ENCODE measurements at regions not wholly inside any gene's neighbourhood (a gene's known extent, or its start where the extent isn't known, plus 50 kb on each side); places are given as distances from the start of the nearest gene placed in this dataset.

DNA sequence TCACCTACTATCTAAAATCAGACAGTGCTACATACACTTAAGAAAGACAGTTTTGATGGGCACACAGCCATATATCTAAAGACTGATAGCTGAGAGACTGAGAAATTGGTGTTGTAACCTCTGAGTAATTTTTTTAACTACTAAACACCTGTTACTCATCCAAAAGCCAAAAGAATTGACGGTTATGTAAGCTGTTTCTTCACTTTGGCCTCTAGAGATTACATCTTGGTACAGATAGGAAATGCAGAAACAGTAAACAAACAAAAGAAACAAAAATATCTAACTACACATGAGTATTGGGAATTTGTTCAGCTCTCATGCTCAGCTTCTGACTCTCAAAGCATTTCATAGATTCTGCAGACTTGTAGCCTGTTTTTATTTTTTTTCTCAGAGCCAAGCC lies 152.1 kb upstream of the GAS1 start:
- BruUV-seq (replicated peaks): no TSS peak
- DNase-seq (ENCODE audit: unreplicated experiment): peak; percentile 60
- ChIA-PET CTCF (interaction anchor here (0.6 to 1.3 kb wide), 4 partner anchors 87 to 564 kb away, joined by 3 to 4 read pairs (median 3); no protein-coding TSS in a partner anchor), POLR2A (interaction anchor here (0.7 to 1.7 kb wide), 6 partner anchors 8 to 290 kb away, joined by 3 to 10 read pairs (median 3); partner anchors contain the start of gene GAS1)
- TF ChIP-seq, protein P1, sequence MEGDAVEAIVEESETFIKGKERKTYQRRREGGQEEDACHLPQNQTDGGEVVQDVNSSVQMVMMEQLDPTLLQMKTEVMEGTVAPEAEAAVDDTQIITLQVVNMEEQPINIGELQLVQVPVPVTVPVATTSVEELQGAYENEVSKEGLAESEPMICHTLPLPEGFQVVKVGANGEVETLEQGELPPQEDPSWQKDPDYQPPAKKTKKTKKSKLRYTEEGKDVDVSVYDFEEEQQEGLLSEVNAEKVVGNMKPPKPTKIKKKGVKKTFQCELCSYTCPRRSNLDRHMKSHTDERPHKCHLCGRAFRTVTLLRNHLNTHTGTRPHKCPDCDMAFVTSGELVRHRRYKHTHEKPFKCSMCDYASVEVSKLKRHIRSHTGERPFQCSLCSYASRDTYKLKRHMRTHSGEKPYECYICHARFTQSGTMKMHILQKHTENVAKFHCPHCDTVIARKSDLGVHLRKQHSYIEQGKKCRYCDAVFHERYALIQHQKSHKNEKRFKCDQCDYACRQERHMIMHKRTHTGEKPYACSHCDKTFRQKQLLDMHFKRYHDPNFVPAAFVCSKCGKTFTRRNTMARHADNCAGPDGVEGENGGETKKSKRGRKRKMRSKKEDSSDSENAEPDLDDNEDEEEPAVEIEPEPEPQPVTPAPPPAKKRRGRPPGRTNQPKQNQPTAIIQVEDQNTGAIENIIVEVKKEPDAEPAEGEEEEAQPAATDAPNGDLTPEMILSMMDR (IDR thresholded peaks at IDR 0.05; ENCODE audit: unreplicated experiment): no peak
- Mint-ChIP-seq H3K4me1 (ENCODE audit: insufficient read depth, unreplicated experiment) (peaks cover 12% of the 10 kb centered on the region), H3K36me3 (ENCODE audit: insufficient read depth, unreplicated experiment) (no peaks in the 10 kb centered on the region), H3K9me3 (ENCODE audit: unreplicated experiment) (no peaks in the 10 kb centered on the region), H3K27me3 (ENCODE audit: insufficient read depth, unreplicated experiment) (no peaks in the 10 kb centered on the region), H3K4me3 (ENCODE audit: unreplicated experiment) (no peak overlapping the region), H3K27ac (ENCODE audit: low read depth, unreplicated experiment) (no peak overlapping the region)
- intact Hi-C loops (cut with micrococcal nuclease): no loop called here

DNA sequence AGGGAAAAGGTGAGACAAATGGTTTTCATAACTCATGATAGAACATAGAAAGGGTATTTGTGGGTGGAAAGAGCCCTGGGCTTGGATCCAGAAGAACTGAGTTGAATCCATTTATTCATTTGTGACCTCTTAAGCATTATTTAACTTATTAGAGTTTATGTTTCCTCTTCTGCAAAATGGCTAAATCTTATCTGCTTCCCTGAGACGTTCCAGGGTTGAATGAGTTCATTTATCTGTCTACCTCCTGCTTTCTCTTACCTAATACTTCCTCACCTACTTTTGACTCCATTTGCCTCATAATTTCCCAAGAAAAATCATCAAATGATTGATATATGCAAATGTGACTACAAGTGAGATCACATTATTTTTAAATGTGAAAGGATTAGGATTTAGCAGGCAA lies 152.7 kb upstream of the GAS1 start:
- ChIA-PET CTCF (interaction anchor here (0.6 kb wide), 1 partner anchor 388 kb away, joined by 3 read pairs; no protein-coding TSS in a partner anchor), POLR2A (interaction anchor here (0.7 to 1.7 kb wide), 3 partner anchors 116 to 291 kb away, joined by 3 to 10 read pairs (median 5); partner anchors contain the start of gene GAS1)
- TF ChIP-seq, protein P1 (IDR thresholded peaks at IDR 0.05; ENCODE audit: unreplicated experiment): no peak
- no peak for DNase-seq (ENCODE audit: unreplicated experiment)
- Mint-ChIP-seq H3K4me3 (ENCODE audit: unreplicated experiment) (no peak overlapping the region), H3K9me3 (ENCODE audit: unreplicated experiment) (no peaks in the 10 kb centered on the region), H3K36me3 (ENCODE audit: insufficient read depth, unreplicated experiment) (no peaks in the 10 kb centered on the region), H3K4me1 (ENCODE audit: insufficient read depth, unreplicated experiment) (peaks cover 12% of the 10 kb centered on the region), H3K27me3 (ENCODE audit: insufficient read depth, unreplicated experiment) (no peaks in the 10 kb centered on the region), H3K27ac (ENCODE audit: low read depth, unreplicated experiment) (no peak overlapping the region)
- no TSS peak for BruUV-seq (replicated peaks)
- intact Hi-C loops (cut with micrococcal nuclease): no loop called here

DNA sequence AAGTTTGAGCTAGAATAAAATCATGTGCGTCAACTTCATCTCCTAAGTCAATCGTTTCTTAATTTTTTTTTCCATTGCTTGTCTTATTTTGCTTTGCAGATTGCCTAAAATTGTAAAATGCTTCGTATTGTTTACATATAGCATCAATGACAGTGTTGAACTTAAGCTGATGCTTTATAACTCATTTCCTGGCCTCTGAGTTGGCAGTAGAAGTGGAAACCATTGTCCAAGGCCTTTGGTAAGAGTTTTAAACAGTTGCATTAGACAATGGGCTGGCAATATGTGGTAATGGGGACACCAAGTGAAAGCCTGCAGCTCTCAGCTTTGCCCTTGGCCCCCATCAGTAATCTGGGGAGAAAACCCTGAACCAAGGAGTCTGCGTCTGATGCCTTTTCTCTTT lies 154.8 kb upstream of the GAS1 start:
- Mint-ChIP-seq H3K36me3 (ENCODE audit: insufficient read depth, unreplicated experiment) (no peaks in the 10 kb centered on the region), H3K4me3 (ENCODE audit: unreplicated experiment) (no peak overlapping the region), H3K9me3 (ENCODE audit: unreplicated experiment) (no peaks in the 10 kb centered on the region), H3K27ac (ENCODE audit: low read depth, unreplicated experiment) (no peak overlapping the region), H3K4me1 (ENCODE audit: insufficient read depth, unreplicated experiment) (peaks cover 20% of the 10 kb centered on the region), H3K27me3 (ENCODE audit: insufficient read depth, unreplicated experiment) (no peaks in the 10 kb centered on the region)
- POLR2A ChIA-PET: no interaction called here
- no peak for DNase-seq (ENCODE audit: unreplicated experiment)
- CTCF ChIA-PET: no interaction called here
- TF ChIP-seq, protein P1 (IDR thresholded peaks at IDR 0.05; ENCODE audit: unreplicated experiment): no peak
- BruUV-seq (replicated peaks): no TSS peak
- intact Hi-C loops (cut with micrococcal nuclease): no loop called here

DNA sequence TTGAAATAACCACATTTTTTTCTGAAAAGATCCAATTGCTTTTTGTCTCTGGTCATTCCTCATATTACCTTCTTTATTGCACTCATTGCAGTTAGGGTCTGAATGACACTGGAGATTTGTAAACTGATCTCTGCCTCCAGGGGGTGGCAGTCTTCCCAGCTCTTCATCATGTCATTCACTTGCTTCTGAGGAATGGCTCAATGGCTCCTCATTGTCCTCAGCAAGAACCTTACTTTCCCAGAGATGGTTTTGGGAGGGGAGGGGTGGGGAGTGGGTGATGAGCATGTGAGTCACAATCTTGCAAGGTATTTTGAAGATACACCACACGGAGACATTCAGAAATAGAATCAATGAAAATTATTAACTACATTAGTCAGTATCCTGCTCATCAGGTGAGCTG lies 159.8 kb upstream of the GAS1 start:
- intact Hi-C loops (cut with micrococcal nuclease): loop anchor here (2.0 to 5.0 kb wide), 2 partner anchors 160 to 218 kb away; partner anchors contain the start of gene GAS1
- ChIA-PET CTCF (interaction anchor here (0.6 to 1.4 kb wide), 2 partner anchors 218 to 686 kb away, joined by 3 to 4 read pairs; no protein-coding TSS in a partner anchor), POLR2A (interaction anchor here (1.0 to 1.7 kb wide), 3 partner anchors 8 to 159 kb away, joined by 3 to 4 read pairs (median 3); partner anchors contain the start of gene GAS1)
- no peaks in the 10 kb centered on the region for H3K36me3 Mint-ChIP-seq (ENCODE audit: insufficient read depth, unreplicated experiment)
- TF ChIP-seq, protein P1 (IDR thresholded peaks at IDR 0.05; ENCODE audit: unreplicated experiment): no peak
- H3K4me3 Mint-ChIP-seq (ENCODE audit: unreplicated experiment): no peak overlapping the region
- peaks cover 7% of the 10 kb centered on the region for H3K9me3 Mint-ChIP-seq (ENCODE audit: unreplicated experiment)
- no peaks in the 10 kb centered on the region for H3K27me3 Mint-ChIP-seq (ENCODE audit: insufficient read depth, unreplicated experiment)
- BruUV-seq (replicated peaks): no TSS peak
- H3K27ac Mint-ChIP-seq (ENCODE audit: low read depth, unreplicated experiment): peak overlapping the region; percentile 48
- peaks cover 30% of the 10 kb centered on the region for H3K4me1 Mint-ChIP-seq (ENCODE audit: insufficient read depth, unreplicated experiment)
- peak; percentile 62 for DNase-seq (ENCODE audit: unreplicated experiment)
